ENCODE measurements at regions not wholly inside any gene's neighbourhood (a gene's known extent, or its start where the extent isn't known, plus 50 kb on each side); places are given as distances from the start of the nearest gene placed in this dataset.

- TF ChIP-seq, protein P1, sequence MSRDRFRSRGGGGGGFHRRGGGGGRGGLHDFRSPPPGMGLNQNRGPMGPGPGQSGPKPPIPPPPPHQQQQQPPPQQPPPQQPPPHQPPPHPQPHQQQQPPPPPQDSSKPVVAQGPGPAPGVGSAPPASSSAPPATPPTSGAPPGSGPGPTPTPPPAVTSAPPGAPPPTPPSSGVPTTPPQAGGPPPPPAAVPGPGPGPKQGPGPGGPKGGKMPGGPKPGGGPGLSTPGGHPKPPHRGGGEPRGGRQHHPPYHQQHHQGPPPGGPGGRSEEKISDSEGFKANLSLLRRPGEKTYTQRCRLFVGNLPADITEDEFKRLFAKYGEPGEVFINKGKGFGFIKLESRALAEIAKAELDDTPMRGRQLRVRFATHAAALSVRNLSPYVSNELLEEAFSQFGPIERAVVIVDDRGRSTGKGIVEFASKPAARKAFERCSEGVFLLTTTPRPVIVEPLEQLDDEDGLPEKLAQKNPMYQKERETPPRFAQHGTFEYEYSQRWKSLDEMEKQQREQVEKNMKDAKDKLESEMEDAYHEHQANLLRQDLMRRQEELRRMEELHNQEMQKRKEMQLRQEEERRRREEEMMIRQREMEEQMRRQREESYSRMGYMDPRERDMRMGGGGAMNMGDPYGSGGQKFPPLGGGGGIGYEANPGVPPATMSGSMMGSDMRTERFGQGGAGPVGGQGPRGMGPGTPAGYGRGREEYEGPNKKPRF (IDR thresholded peaks at IDR 0.05; ENCODE audit: low read depth, low read length) = no peak
- no peak for TF ChIP-seq ZNF778 (CRISPR knock-in tag; IDR thresholded peaks at IDR 0.05)
- TF ChIP-seq, protein P2, sequence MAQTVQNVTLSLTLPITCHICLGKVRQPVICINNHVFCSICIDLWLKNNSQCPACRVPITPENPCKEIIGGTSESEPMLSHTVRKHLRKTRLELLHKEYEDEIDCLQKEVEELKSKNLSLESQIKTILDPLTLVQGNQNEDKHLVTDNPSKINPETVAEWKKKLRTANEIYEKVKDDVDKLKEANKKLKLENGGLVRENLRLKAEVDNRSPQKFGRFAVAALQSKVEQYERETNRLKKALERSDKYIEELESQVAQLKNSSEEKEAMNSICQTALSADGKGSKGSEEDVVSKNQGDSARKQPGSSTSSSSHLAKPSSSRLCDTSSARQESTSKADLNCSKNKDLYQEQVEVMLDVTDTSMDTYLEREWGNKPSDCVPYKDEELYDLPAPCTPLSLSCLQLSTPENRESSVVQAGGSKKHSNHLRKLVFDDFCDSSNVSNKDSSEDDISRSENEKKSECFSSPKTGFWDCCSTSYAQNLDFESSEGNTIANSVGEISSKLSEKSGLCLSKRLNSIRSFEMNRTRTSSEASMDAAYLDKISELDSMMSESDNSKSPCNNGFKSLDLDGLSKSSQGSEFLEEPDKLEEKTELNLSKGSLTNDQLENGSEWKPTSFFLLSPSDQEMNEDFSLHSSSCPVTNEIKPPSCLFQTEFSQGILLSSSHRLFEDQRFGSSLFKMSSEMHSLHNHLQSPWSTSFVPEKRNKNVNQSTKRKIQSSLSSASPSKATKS (CRISPR knock-in tag; IDR thresholded peaks at IDR 0.05) = no peak
- no peak for TF ChIP-seq HES1 (IDR thresholded peaks at IDR 0.05; ENCODE audit: low read depth)
- TF ChIP-seq ZNF124 (CRISPR knock-in tag; IDR thresholded peaks at IDR 0.05) = no peak
- no peak for TF ChIP-seq RAD51 (IDR thresholded peaks at IDR 0.05; ENCODE audit: borderline replicate concordance, low read depth)
- no peak for TF ChIP-seq CBX1 (IDR thresholded peaks at IDR 0.05; ENCODE audit: low read depth)
- no peak for TF ChIP-seq TFAM (CRISPR knock-in tag; conservative IDR thresholded peaks at IDR 0.05)
Observed at GRCh38 chr21:19266636-19267035, 863.1 kb upstream of the TMPRSS15 start (continued).

All from K562 (cell line).